GM15510 (cell line): ENCODE measurements at regions not wholly inside any gene's neighbourhood (a gene's known extent, or its start where the extent isn't known, plus 50 kb on each side); places are given as distances from the start of the nearest gene placed in this dataset.
A peak's percentile ranks its signal among the peaks of the same experiment; 100 is the strongest.

Experiments
- POLR2A ChIP-seq: IDR thresholded peaks from 3 replicates; pipeline ENCODE4 v1.6.1; 2011; ENCODE audit warnings: borderline replicate concordance; ENCODE audit not compliant: insufficient read length; ENCODE audit errors: extremely low read depth

DNA sequence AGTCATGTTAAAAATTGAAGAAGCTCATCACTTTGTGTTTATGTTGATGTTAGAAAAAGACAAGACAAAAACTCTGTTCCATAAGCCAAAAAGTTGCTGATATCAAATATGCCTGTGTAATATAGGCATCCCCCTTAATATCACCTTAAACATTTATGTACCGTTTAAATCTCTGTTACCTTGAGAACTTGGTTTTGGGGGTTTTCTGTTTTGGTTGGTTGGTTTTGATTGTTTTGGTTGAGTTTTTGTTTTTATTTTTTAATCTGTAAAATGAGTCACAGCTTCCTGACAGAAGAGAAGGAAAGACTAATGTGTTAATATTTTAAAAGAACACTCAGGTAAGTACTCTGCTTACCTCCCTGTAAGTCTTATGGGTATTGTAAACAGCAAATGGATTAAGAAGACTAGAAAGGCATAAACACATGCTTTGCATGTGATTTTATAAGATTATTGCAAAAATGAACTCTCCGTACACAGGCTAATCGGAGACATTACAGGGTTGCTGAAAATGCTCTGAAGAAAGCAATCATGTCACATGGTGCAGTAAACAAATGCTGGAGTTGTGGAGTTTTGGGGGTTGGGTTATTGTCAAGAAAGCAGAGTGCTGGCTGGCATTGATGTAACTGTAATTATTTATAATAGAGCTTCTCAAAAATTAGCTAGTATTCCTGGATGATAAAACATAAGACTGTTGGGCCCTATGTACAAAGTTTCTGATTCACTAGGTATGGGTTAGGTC is 69.5 kb upstream of the MBNL1 start:
- no peak for TF ChIP-seq POLR2A

DNA sequence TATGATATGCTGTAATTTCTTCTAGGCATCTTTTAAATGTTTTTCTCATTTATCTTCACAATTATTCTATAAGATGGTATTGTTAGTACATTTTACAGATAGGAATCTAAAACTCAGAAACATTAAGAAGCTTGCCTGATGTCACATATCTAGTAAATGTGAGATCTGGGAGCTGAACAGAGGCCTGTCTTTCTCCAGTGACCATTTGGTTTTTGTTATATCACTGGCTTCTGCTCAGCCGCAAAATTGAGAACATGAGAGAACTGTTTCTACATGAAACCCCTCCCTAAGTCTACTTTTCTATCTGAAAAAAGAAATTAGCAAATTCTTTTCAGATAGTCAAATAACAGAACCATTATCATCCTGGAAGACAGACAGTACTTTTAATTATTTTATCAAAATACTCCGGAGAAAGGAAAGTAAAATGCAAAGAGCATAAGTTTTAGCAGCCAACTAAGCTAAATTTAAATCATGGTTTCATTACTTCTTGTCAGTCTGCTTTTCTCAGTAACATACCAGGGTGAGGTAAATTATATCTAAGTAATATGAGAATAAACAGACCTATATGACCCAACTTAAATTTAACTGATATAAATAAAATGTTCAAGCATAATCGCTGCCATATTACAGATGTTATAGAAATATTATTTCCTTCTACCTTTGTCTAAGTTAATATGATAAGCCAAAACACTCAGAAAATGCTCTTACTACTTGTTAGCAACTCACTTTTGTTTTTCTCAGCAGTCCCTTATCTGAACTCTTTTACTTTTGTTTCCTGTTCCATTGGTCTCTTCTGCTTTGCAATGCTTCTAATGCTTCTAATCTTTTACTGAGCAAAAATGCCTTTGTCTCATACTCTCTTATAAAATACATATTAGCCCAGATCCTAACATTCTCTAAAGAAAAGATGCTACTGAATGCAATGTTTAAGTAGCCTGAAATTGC is 68.0 kb upstream of the MBNL1 start:
- no peak for TF ChIP-seq POLR2A

GRCh38 chr3:152202976-152203626 is 65.6 kb upstream of the MBNL1 start:
- TF ChIP-seq POLR2A = no peak

DNA sequence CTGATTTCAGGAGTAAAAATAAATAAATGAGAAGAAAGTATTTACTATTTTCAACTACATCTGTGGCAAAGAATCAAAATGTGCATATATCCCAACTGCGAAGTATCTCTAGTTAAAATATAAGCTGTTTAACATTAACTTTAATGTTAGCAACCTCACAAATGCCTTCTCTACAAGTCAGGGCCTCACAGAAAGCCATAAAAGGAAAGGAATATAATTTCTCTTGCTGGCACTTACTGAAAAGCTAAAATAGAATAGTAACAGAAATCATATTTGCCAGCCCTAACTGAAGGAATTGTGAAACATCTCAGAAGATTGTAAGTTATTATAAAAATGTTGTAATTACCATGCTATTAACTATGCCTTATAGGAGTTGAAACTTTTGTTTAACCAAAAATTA is 65.1 kb upstream of the MBNL1 start:
- no peak for TF ChIP-seq POLR2A

- TF ChIP-seq POLR2A = no peak
Measured at GRCh38 chr3:152204218-152204617, 64.5 kb upstream of the MBNL1 start.

DNA sequence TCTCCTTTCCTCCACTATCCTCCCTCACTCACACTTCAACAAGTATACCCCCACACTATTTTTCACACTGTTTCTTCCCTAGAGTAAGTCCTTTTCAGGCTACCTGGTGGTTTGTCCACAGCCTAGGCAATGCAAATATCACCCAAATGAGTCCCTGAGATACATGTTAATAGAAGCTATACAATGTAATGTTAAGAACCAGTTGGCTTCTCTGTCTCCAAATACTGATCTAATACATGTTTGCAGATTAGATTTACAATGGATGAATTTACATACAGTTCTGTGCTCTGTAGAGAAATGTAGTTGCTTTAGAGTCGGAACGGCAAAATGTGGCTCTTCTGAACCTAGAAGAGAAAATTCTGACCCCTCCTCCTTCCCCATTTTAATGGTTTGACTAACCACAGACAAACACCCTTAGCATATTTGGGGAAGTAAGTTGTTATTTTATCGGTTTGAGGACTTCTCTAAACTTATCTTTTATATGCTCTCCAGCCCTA is 63.6 kb upstream of the MBNL1 start:
- peak; percentile 11 for TF ChIP-seq POLR2A

- no peak for TF ChIP-seq POLR2A
Measured at GRCh38 chr3:152206243-152206760, 62.4 kb upstream of the MBNL1 start.

DNA sequence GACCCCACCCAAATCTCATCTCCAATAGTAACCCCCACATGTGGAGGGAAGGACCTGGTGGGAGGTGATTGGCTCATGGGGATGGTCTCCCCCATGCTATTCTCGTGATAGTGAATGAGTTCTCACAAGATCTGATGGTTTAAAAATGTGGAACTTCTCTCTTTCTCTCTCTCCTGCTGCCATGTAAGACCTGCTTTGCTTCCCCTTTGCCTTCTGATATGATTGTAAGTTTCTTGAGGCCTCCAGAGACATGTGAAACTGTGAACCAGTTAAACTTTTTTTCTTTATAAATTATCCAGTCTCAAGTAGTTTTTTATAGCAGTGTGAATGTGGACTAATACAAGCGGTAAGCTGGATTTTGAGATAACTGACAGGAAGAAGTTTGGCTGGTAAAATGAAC is 60.3 kb upstream of the MBNL1 start:
- no peak for TF ChIP-seq POLR2A

GRCh38 chr3:152209060-152209459 is 59.7 kb upstream of the MBNL1 start:
- TF ChIP-seq POLR2A = no peak

GRCh38 chr3:152209776-152210175 is 59.0 kb upstream of the MBNL1 start:
- no peak for TF ChIP-seq POLR2A

DNA sequence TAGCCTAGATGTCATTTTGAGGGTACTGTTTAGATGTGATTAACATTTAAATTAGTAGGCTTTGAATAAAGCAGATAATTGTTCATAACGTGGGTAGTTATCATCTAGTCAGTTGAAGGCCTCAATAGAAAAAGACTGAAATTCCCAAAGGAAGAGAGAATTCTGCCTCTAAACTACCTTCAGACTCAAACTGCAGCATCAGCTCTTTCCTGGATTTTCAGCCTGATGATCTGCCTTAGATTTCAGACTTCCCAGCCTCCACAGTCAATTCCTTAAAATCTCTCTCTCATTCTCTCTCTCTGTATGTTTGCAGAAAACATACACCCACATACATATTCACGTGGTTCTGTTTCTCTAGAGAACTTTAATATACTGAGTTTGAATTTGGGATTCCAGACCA is 58.0 kb upstream of the MBNL1 start:
- TF ChIP-seq POLR2A = no peak

DNA sequence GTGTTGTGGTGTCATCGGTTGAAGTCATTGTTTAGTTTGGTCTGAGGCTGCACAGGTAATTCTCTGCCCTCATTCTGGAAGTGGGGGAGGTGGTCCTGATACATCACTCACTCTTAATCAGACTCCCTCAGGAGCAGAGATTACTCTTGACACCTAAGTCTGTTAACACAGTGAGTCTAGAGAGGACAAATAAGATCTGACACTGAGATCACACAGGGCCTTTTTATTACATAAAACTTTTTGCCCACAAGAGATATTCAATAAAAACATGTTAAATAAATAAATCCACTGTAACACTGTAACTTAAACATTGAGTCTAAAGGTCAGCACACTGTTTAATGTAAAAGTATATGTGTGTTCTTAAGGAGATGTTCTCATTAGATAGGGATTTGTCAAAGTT is 57.1 kb upstream of the MBNL1 start:
- TF ChIP-seq POLR2A = no peak

DNA sequence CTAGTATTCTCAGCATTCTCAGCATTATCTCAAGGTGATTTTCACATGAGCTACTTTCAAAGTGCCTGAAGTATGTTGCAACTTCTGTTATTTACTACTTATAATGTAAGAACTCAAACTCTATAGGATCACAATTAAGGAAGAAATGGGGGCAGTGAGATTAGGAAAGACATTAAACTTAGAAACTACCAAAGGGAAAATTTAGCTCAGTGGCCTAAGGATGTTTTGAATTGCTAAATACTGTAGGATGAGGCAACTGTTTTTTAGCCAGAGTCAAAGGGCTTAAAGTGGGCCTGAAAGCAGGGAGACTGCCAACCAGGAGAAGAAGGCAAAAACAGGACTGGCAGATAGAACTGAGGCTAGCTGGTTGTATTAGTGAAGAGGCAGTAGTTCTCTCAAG is 55.5 kb upstream of the MBNL1 start:
- no peak for TF ChIP-seq POLR2A

GRCh38 chr3:152213938-152214337 is 54.8 kb upstream of the MBNL1 start:
- TF ChIP-seq POLR2A = no peak

DNA sequence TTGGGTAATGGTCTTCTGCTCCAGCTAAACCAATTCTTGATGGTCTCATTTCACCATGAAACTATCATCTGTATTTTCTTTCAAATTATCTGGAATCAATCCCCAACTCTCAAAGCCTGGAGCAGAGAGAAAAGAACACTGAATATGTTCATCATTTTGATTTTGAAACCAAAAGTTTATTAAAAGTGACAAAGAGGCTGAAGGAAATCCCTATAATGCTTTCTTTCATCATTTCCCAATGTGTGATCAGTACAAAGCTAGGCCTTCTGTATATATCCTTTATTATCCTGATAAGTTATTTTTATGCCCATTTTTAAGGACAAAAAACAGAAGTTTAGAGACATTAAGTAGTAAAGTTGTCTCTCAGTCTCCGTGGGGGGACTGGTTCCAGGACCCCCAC is 50.1 kb upstream of the MBNL1 start:
- no peak for TF ChIP-seq POLR2A
